ENCODE measurements at regions not wholly inside any gene's neighbourhood (a gene's known extent, or its start where the extent isn't known, plus 50 kb on each side); places are given as distances from the start of the nearest gene placed in this dataset.

DNA sequence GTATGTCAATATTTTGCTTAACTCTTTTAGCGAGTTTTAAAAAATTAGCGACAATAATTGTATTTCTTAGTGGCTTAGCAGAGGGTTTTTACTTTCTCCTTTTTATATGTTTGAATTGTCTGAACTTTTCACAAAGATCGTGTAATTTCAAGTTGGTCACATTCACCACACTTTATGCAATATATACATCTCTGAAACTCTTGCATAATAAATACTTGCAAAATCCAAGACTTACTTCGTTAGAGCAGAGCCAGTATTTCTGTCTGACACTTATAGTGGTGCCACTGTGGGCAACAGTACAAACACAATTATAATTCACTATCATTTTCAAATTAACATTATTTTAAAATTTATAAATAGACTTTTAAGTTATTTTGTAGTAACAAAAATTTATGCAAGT, 62.0 kb downstream of the SUCNR1 start:
- DNase-seq = no peak

DNA sequence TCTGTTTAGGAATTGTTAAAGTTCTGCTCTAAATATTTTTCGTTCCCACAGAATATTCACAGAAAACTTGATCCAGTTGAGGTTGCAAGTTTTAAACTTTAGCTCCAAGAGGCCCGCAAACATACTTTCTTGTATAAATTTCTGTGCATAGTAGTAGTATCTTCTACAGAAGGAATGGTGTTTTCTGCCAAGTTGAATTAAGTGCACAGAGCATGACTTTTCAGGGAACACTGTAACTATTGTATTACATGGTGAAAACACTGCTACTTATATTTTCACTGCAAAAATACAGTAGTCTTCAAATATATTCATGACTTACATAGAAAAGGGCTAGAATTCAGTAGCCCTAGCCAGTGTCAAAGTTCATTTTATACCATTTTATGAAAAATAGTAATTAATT, 67.0 kb downstream of the SUCNR1 start:
- no peak for DNase-seq

DNA sequence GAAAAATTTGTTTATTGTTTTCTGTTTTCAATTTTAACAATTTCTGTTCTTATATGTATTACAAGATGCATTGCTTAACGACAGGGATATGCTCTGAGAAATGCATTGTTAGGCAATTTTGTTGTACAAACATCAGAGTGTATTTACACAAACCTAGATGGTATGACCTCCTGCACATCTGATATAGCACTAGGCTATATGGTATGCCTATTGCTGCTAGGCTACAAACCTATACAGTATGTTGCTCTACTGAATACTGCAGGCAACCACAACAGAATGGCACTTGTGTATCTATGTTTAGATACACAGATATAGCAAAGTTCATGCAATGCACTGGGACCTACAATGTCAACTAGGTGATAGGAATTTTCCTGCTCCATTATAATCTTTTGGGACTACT, 70.1 kb downstream of the SUCNR1 start:
- no peak for DNase-seq

DNA sequence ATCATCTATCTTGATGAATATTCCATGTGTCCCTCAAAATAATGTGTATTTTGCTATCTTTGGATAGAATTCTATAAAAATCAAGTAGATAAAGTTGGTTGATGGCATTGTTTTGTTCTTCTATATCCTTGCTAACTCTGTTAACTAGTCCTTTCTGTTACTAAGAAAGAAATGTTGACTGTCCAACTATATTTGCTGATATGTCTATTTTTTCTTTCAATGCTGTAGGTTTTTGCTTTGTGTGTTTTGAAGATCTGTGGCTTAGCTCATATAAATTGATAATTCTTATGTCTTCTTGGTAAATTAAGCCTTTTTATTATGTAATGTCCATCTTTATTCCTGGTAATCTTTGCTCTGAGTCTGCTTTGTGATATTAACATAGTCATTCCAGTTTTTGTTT, 70.9 kb downstream of the SUCNR1 start:
- DNase-seq = no peak

DNA sequence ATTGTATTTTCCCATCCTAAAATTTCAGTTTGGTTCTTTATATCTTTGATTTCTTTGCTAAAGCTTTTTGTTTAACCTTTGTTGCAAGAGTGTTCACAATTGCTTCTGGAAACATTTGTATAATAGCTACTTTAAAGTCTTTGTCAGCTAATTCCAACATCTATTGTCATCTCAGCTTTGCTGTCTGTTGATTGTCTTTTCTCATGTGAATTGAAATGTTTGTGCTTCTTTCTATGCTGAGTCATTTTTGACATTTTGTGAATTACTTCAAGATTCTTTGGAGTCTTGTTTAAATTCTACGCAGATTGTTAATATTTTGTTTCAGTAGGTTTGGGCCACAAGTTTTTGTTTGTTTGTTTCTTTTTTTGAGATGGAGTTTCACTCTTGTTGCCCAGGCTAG, 73.2 kb downstream of the SUCNR1 start:
- no peak for DNase-seq

DNA sequence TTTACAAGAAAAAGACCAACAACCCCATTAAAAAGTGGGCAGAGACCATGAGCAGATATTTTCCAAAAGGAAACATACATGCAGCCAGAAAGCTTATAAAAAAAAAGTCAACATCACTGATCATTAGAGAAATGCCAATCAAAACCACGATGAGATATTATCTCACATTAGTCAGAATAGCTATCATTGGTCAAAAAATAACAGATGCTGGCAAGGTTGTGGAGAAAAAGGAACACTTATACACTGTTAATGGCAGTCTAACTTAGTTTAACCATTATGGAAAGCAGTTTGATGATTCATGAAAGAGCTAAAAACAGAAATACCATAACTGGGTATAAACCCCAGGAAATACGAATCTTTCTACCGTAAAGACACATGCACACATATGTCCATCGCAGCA, 76.3 kb downstream of the SUCNR1 start:
- no peak for DNase-seq

DNA sequence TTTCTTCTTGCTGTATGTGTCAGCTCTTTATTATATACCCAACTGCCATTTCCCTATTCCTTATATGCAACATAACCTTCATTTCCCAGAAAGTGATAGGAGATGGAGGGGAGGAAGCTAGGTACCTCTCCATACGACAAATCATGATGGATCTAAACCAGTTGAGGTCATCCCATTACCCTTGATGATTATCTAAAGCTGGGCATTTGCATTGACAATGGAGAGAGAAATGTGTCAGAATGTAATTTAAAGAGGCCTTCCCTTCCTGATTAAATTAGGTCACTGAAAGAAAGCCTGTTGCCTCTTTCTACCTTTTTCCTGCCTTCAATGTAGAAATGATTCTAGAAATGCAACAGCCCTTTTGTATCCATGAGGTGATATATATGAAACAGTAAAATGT, 81.9 kb downstream of the SUCNR1 start:
- no peak for DNase-seq

DNA sequence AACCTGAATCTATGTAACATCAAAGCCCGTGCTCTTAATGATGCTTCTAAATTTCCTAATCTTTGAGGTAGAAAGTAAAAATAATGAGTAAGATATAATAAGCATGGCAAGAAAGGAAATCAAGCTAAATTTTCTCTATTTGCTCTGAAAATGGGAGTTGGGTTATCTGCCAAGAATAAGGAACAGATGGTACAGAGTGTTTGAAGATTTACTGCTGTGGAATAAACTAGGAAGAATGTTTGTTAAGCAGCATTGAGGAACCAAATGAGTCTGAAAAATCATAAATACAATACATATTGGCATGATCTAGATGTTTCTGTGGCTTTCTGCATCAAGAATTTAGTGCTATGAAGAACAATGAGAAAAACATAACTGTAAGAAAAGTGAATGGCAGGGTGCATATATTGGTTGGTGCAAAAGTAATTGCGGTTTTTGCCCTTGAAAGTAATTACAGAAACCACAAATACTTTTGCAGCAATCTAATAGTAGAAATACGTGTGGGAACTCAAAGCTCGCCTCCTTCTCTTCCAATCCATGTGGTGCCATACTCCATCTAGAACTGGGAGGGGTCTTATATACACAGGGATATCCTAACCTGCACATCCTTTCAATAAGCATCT, 87.6 kb downstream of the SUCNR1 start:
- no peak for DNase-seq

DNA sequence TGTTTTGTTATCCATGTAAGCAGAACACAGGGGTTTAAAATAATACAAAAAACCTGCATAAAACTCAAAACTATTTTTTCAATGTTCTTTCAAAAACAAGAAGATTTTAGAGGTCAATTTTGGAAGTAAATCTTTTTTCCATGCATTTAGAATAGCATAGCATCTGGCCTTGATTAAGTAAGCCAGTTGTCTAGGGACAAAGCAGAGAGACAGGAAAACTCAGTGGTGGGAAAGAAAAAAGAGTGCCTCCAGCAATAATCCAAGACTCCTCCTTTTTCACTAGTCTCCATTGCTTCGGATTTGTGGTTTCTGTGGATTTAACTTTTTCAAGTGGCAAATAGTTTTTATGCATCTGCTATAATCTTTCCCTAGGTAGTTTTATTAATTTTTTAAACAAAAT, 88.9 kb downstream of the SUCNR1 start:
- no peak for DNase-seq

DNA sequence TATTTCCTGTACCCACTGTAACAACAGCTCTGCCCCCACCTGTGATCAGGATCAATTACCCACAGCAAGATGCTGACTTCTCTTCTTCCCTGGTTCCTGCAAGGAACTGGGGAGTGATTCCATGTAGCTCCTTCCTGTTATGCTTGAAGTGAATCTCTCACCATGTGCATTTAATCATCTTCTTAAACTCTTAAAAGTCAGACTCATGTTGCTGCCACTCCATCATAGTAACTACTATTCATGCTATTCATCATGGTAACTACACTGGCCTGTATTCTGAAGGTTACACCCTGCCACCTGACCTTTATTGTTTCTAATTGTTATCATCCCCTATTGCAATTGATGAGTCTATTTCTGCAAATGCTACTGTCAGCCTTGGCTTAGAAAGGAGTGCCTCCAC, 89.5 kb downstream of the SUCNR1 start:
- DNase-seq = no peak

DNA sequence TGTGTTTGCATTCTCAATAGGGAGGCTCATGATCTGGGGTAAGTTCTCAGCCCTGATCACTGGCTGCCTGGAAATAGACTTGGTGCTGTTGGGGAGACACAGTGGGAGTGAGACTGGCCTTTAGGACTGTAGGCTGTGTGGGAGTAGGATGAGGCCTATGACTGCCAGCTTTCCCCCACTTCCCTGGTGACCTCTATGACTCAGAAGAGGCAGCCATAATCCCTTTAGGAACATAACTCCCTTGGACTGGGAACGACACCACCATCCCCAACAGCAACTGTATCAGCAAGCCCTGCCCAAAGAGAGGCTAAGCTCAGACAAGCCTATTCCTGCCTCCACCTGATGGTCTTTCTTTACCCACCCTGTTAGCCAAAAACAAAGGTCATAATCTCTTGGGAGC, 91.3 kb downstream of the SUCNR1 start:
- no peak for DNase-seq

DNA sequence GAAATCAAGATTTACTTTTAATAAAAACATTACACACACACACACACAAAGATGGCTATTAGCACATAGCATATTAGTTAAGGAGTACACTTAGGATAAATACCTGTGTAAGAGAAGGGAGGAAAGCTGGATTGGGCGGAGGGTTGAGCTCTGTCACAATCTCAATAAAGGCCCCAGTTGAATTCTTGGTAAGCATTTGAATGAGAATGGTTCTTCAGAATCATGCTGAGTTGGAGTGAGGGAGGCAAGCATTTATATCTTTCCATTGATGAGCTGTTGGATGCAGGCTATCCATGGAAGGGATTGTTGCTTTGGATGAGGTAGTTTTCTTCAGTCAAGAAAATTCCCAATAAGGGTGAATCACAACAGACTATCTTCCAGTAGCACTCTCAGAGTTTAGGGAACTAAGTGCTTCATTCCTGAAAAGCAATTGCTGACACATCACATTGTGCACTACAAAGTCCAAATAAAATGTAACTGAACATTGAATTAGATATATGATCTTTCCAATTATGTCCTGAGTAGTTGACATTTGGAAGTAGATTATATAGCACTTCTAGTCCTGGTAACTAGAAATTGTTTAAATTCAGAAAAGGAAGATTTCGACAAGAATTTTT, 95.7 kb downstream of the SUCNR1 start:
- no peak for DNase-seq

DNA sequence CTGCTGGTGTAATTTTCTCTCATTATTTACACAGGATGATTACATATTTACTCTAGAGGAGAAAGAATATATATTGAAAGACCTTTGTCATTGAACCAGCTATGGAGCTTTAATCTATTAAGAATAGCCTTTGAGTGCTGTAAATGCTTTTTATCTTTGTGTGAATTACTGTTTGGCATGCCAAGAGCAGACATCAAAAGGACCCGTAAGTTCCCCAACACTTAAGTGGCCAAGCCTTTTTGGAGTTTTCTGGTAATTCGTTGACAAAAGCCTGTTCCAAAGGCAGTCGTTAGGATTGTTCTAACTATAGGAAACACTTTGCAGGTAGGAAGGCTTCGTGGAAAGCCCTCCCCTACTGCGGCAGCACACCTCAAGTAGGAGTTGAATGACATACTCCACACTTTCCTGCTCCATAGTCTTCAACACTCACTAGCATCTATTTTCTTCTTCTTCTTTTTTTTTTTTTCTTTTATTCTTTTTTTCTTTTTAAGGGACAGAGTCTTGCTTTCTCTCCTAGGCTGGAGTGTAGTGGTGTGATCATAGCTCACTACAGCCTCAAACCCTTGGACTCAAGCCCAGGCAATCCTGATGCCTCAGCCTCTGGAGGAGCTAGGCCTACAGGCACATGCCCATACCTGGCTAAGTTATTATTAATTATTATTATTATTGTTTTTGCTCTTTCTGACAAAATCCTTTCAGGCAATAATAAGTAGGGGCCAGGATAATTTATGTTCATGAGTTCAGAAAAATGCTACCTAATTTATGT, 98.6 kb downstream of the SUCNR1 start:
- DNase-seq = no peak

DNA sequence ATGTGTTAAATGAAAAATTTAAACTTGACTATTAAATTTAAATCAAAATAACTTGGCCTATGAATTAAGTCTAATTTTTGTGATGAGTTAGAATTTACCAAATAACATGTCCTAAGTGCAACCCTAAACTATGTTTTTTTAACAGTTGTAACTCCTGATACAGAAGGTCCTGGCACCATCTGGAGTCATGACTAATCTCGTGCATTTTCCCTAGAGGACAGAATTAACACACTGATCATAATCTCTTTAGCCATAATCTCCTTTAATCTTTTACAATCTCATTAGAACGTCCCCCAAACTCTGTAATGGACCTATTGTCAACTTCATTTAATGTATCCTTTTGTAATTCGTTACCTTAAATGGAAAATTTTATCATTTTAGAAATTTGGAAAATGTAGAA, 100.6 kb downstream of the SUCNR1 start:
- peak; percentile 66 for DNase-seq

DNA sequence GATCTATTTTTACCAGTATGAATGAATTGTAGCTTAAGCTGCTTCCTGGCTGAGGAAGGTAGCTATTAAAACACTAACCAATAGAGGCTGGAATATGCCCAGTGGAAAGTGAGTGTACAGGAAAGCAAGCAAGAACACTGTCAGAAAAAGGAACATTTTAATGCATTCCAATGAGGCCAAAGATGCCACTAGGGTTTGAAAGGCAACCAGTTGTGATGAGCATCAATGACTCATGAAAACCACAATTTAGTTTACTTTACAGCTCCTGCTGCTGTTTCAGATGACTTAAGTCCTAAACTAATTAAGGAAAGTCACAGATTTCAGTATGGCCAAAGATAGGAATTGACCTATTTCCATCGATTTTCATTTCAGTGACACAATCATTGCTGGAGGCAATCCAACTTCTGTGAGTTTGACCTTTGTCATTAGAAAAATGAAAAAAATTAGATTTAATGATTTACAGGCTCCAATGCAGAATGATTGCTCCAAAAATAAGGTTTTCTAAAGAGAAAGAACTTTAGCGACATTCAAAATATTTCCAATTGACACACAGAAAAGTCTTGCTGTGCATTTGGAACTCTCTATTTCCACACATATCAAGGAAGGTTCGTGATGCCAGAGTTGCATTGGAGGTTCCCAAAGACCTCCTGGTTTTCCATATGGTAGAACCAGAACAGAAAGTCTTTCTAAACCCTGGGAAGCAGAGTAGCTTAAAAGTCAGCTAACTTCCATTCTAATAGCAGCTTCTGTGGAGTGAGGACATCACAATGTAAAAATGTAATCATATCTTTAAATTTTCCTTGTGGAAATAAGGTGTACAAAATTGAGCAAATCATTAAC, 103.0 kb downstream of the SUCNR1 start:
- DNase-seq = peak; percentile 99

DNA sequence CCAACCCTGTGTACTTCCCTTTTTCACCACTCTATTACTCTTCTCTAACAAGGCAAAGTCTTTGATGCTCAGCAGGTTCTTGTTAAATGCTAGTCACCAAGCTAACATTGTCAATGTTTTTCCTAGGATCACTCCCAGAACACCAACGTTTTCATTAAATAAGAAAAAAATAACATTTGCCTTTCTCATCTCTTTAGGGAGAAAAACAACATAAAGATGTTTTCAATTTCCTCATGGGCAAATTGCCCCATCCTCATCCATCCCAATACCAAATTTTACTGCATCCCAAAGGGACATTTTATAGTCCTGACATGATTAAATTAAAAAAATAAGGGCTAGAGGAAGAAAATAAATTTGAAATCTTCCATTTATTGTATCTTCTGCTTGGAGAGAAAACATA, 106.5 kb downstream of the SUCNR1 start:
- no peak for DNase-seq

DNA sequence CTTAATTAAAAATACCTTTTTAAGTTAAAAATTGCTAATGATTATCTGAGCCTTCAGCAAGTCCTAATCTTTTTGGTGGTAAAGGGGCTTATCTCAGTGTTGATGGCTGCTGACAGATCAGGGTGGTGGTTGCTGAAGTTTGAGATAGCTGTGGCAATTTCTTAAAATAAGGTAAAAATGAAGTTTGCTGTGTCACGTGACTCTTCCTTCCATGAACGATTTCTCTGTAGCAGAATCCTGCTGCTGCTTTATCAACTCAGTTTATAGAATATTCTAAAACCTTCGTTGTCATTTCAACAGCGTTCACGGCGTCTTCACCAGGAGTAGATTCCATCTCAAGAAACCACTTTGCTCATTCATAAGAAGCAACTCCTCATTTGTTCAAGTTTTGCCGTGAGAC, 110.1 kb downstream of the SUCNR1 start:
- DNase-seq = no peak

DNA sequence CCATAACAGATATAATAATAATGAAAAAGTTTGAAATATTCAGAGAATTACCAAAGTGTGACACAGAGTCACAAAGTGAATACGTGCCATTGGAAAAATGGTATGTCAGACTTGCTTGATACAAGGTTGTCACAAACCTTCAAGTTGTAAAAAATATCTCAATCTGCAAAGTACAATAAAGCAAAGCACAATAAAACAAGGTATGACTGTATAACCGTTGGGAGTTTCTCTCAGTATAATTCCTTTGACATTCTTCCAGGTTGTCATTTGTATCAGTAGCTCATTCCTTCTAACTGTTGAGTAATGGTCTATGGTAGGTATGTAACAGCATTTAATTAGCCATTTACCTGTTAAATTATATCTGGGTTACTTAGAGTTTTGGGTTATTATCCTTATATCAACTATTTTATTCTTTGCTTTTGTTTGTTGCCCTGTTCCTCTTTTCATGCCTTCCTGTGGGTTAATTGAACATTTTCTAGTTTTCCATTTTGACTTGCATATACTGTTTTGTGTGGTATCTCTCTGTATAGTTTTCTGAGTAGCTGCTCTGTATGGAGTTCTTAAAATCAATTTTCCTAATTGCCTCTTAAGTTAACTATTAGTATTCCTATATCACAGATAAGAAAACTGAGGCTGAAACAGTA, 112.5 kb downstream of the SUCNR1 start:
- DNase-seq = no peak

DNA sequence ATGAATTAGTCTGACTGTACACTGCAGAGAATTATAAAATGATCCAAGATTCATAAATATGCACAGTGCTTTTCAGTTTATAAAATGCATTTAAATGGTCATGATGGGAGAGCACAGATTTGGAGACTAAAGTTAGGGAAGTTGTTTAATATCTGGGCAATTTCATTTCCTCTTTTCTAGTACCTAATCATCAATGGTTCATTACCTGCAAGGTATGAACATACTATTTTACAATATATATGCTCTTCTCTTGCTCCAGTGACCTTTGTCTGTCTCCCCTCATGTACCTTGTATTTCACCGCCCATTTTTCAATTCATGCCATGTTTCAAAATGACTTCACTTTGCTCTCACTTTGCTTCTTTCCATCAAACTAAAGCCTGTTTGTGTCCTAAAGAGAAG, 114.5 kb downstream of the SUCNR1 start:
- DNase-seq = no peak

DNA sequence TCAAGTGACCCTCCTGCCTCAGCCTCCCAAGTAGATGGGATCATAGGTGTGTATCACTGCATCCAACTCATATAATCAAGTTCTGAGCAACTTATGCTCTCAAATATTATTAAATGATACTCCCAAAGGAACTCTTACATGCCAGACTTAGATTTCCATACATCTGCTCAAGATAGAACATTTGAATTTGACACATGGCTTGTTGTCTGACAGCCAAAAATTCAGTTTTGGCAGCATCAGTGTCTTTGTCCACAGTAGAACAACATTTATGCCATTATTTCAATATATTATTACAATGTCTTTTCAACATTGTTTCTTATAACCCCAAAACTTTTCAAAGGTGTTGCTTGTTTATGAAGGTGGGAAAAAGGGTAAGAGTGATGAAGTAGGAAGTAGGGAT, 116.2 kb downstream of the SUCNR1 start:
- no peak for DNase-seq

DNA sequence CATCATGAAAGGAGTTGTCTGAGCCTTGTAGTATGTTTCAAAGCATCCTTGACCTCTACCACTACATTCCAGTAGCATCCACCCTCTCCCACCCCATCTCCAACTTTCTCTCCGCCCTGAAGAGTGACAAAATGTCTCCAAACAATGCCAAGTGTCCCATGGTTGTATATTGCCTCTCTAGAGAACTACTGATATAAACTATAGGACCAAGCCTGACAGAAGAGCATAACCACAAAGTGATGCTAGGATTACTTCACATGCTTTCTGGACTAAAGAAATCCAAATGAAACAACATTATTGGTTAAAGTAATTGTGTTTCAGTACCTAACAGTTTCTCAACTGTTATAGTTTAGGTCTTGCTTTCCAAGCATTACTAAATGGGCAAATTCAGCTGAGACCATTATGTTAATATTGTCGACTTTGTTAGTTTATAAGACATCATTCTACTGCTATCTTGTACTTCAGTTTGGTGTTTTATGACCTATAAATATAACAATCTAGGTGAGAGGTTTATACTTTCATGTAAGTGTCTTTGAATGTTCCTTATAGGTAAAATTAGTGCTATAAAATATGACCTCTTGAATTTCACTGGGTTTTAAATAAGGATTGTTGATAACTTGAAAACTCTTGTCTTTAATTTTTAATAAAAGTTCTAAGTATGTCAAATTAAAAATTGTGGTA, 117.4 kb downstream of the SUCNR1 start:
- no peak for DNase-seq

DNA sequence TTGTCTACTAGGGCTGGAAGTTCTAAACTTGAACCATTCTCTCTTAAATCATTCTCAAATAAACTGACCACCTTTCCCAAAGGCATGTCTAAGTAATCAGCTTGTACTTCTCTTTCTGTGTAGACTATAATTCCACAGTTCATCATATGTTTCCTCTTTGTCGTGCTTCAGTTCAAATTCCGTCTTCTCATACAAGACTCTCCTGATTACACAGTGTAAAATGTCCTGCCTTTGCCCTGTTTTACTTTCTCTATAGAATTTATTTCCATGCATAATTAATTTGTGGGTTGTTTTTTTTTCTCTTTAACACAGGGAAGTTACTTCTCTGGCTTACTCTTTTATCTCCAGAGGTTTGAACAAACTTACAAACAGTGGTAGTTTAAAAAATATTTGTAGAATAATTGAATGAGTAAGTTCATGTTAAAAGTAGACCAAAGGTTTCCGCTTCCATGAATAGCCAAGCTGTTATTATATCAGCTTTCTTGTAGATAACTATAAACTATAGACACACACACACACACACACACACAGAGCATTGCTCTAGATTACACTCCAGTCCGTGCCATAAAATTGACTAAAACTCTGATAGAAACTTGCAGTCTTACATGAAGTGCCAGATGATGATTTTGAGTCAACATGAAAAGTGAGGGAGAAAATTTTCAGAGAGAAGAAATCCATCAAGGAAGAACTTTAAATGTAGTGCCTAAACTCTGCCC, 119.0 kb downstream of the SUCNR1 start:
- DNase-seq = no peak

All from HCEC 1CT (cell line).